ENCODE measurements at regions not wholly inside any gene's neighbourhood (a gene's known extent, or its start where the extent isn't known, plus 50 kb on each side); places are given as distances from the start of the nearest gene placed in this dataset.

GRCh38 chr18:72089432-72089831, 454.7 kb downstream of the CBLN2 start:
- H3K27ac ChIP-seq (ENCODE audit: low read length) = no peak overlapping the region
- in situ Hi-C loops (cut with HindIII; ENCODE audit: low pct_unique_long_range_greater_than_20kb, low sequenced_read_pairs) = no loop called here
- no peak for DNase-seq (ENCODE audit: low read depth, low spot score)
- BruUV-seq (replicated peaks) = no TSS peak
- no peaks in the 10 kb centered on the region for H3K27me3 ChIP-seq (ENCODE audit: control insufficient read depth, insufficient read depth, low read length)
- H3K9me3 ChIP-seq (ENCODE audit: control insufficient read depth, insufficient read depth, low read depth, low read length) = no peaks in the 10 kb centered on the region
- ChIA-PET POLR2A (no interaction called here), CTCF (no interaction called here)
- TF ChIP-seq SIN3A (IDR thresholded peaks at IDR 0.05; ENCODE audit: borderline replicate concordance, insufficient read depth, low read depth, low read length) (no peak), POLR2AphosphoS5 (IDR thresholded peaks at IDR 0.05; ENCODE audit: low read depth, low read length) (no peak), CTCF (IDR thresholded peaks at IDR 0.05) (no peak), TCF7L2 (IDR thresholded peaks at IDR 0.05; ENCODE audit: low read depth, low read length) (no peak)
- TF ChIP-seq, protein P1, sequence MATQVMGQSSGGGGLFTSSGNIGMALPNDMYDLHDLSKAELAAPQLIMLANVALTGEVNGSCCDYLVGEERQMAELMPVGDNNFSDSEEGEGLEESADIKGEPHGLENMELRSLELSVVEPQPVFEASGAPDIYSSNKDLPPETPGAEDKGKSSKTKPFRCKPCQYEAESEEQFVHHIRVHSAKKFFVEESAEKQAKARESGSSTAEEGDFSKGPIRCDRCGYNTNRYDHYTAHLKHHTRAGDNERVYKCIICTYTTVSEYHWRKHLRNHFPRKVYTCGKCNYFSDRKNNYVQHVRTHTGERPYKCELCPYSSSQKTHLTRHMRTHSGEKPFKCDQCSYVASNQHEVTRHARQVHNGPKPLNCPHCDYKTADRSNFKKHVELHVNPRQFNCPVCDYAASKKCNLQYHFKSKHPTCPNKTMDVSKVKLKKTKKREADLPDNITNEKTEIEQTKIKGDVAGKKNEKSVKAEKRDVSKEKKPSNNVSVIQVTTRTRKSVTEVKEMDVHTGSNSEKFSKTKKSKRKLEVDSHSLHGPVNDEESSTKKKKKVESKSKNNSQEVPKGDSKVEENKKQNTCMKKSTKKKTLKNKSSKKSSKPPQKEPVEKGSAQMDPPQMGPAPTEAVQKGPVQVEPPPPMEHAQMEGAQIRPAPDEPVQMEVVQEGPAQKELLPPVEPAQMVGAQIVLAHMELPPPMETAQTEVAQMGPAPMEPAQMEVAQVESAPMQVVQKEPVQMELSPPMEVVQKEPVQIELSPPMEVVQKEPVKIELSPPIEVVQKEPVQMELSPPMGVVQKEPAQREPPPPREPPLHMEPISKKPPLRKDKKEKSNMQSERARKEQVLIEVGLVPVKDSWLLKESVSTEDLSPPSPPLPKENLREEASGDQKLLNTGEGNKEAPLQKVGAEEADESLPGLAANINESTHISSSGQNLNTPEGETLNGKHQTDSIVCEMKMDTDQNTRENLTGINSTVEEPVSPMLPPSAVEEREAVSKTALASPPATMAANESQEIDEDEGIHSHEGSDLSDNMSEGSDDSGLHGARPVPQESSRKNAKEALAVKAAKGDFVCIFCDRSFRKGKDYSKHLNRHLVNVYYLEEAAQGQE (IDR thresholded peaks at IDR 0.05; ENCODE audit: insufficient read depth in 1 of 2, low read depth in 2 of 2, low read length in 1 of 2) = no peak
- H3K4me1 ChIP-seq (ENCODE audit: control insufficient read depth, insufficient read depth, low read length) = no peaks in the 10 kb centered on the region
- H3K4me3 ChIP-seq (ENCODE audit: low read depth in 2 of 2, low read length in 2 of 2) = no peak overlapping the region
- H3K36me3 ChIP-seq (ENCODE audit: control insufficient read depth, insufficient read depth, low read length) = no peaks in the 10 kb centered on the region
- intact Hi-C loops (cut with micrococcal nuclease; ENCODE audit: unreplicated experiment) = no loop called here
- ATAC-seq = no peak

DNA sequence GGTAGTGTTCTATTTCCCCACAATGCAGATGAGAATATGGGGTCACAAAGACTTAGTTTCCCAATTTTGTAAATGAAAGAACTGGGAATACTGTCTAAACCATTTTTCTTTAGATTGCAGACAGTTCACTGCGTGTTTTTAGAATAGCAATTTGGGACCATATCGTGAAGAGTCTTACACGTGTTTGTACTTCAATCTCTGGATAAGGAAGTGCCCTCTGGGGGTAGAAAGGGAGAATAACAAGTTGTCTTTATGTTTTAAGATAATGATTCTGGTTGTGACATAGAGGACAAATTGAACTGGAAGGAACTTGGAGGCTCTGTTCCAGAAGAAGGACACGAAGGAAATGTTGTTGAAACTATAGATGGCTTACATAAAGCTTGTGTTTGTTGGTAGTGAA, 457.7 kb downstream of the CBLN2 start:
- Histone ChIP-seq H3K4me1 (ENCODE audit: control insufficient read depth, insufficient read depth, low read length) (no peaks in the 10 kb centered on the region), H3K27ac (ENCODE audit: low read length) (no peak overlapping the region), H3K4me3 (ENCODE audit: low read depth in 2 of 2, low read length in 2 of 2) (no peak overlapping the region), H3K27me3 (ENCODE audit: control insufficient read depth, insufficient read depth, low read length) (no peaks in the 10 kb centered on the region), H3K36me3 (ENCODE audit: control insufficient read depth, insufficient read depth, low read length) (no peaks in the 10 kb centered on the region), H3K9me3 (ENCODE audit: control insufficient read depth, insufficient read depth, low read depth, low read length) (no peaks in the 10 kb centered on the region)
- no TSS peak for BruUV-seq (replicated peaks)
- CTCF ChIA-PET = no interaction called here
- TF ChIP-seq POLR2AphosphoS5 (IDR thresholded peaks at IDR 0.05; ENCODE audit: low read depth, low read length) (no peak), CTCF (IDR thresholded peaks at IDR 0.05) (peak; percentile 14; the same call in 1 of the 2 replicates)
- POLR2A ChIA-PET = no interaction called here
- DNase-seq (ENCODE audit: low read depth, low spot score) (no peak), ATAC-seq (no peak)
- in situ Hi-C loops (cut with HindIII; ENCODE audit: low pct_unique_long_range_greater_than_20kb, low sequenced_read_pairs) = no loop called here
- intact Hi-C loops (cut with micrococcal nuclease; ENCODE audit: unreplicated experiment) = no loop called here

GRCh38 chr18:72075040-72075439, 469.1 kb downstream of the CBLN2 start:
- no peak overlapping the region for H3K27ac ChIP-seq (ENCODE audit: low read length)
- no peak for DNase-seq (ENCODE audit: low read depth, low spot score)
- H3K9me3 ChIP-seq (ENCODE audit: control insufficient read depth, insufficient read depth, low read depth, low read length) = no peaks in the 10 kb centered on the region
- CTCF ChIA-PET = no interaction called here
- no peaks in the 10 kb centered on the region for H3K27me3 ChIP-seq (ENCODE audit: control insufficient read depth, insufficient read depth, low read length)
- in situ Hi-C loops (cut with HindIII; ENCODE audit: low pct_unique_long_range_greater_than_20kb, low sequenced_read_pairs) (no loop called here), intact Hi-C loops (cut with micrococcal nuclease; ENCODE audit: unreplicated experiment) (no loop called here)
- H3K4me3 ChIP-seq (ENCODE audit: low read depth in 2 of 2, low read length in 2 of 2) = no peak overlapping the region
- POLR2A ChIA-PET = no interaction called here
- TF ChIP-seq POLR2AphosphoS5 (IDR thresholded peaks at IDR 0.05; ENCODE audit: low read depth, low read length) (no peak), SIN3A (IDR thresholded peaks at IDR 0.05; ENCODE audit: borderline replicate concordance, insufficient read depth, low read depth, low read length) (no peak)
- no peak for ATAC-seq
- no peaks in the 10 kb centered on the region for H3K36me3 ChIP-seq (ENCODE audit: control insufficient read depth, insufficient read depth, low read length)
- BruUV-seq (replicated peaks) = no TSS peak
- H3K4me1 ChIP-seq (ENCODE audit: control insufficient read depth, insufficient read depth, low read length) = no peaks in the 10 kb centered on the region
